NB4 (cell line): ENCODE measurements at regions not wholly inside any gene's neighbourhood (a gene's known extent, or its start where the extent isn't known, plus 50 kb on each side); places are given as distances from the start of the nearest gene placed in this dataset.
"Not testable (repeated sequence)": the region's sequence is repeated elsewhere in the genome, so short reads cannot be mapped to it uniquely, and the experiment has no call there.

Source experiments
- DNase-seq: peaks from one replicate; pipeline ENCODE4 v3.0.0; 2010; ENCODE audit warnings: low read depth
- H3K4me3 ChIP-seq: one replicate; pipeline ENCODE4 v1.5.1; 2011; ENCODE audit warnings: mild to moderate bottlenecking, low read depth, low read length, moderate library complexity
- MAX ChIP-seq: IDR thresholded peaks from 2 replicates; pipeline ENCODE4 v1.6.1; 2011; ENCODE audit warnings: low read depth, low read length
- MYC ChIP-seq: IDR thresholded peaks from 2 replicates; pipeline ENCODE4 v1.6.1; 2011; ENCODE audit warnings: low read depth, low read length
- POLR2A ChIP-seq: IDR thresholded peaks from 2 replicates; pipeline ENCODE4 v1.6.1; 2011; ENCODE audit warnings: mild to moderate bottlenecking; ENCODE audit not compliant: insufficient read length; ENCODE audit errors: extremely low read depth
- TF ChIP-seq, protein P1 (sequence below): IDR thresholded peaks from one replicate; pipeline ENCODE4 v1.5.1; 2012; ENCODE audit warnings: low read depth, low read length

- no peak for DNase-seq
- no peak overlapping the region for H3K4me3 ChIP-seq
- TF ChIP-seq POLR2A (no peak), MAX (no peak), MYC (no peak)
- TF ChIP-seq, protein P1, sequence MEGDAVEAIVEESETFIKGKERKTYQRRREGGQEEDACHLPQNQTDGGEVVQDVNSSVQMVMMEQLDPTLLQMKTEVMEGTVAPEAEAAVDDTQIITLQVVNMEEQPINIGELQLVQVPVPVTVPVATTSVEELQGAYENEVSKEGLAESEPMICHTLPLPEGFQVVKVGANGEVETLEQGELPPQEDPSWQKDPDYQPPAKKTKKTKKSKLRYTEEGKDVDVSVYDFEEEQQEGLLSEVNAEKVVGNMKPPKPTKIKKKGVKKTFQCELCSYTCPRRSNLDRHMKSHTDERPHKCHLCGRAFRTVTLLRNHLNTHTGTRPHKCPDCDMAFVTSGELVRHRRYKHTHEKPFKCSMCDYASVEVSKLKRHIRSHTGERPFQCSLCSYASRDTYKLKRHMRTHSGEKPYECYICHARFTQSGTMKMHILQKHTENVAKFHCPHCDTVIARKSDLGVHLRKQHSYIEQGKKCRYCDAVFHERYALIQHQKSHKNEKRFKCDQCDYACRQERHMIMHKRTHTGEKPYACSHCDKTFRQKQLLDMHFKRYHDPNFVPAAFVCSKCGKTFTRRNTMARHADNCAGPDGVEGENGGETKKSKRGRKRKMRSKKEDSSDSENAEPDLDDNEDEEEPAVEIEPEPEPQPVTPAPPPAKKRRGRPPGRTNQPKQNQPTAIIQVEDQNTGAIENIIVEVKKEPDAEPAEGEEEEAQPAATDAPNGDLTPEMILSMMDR, result no peak
These were observed 1048.1 kb downstream of the ROBO2 start for GRCh38 chr3:78088006-78088405.

GRCh38 chr3:78090382-78090781 is 1050.5 kb downstream of the ROBO2 start:
- H3K4me3 ChIP-seq, result no peak overlapping the region
- TF ChIP-seq, protein P1, result no peak
- TF ChIP-seq POLR2A, result no peak
- TF ChIP-seq MYC, result no peak
- TF ChIP-seq MAX, result no peak
- no peak for DNase-seq

GRCh38 chr3:78091478-78092119 is 1051.7 kb downstream of the ROBO2 start:
- DNase-seq, result no peak
- H3K4me3 ChIP-seq, result no peak overlapping the region
- TF ChIP-seq, protein P1, result no peak
- TF ChIP-seq MYC, result no peak
- no peak for TF ChIP-seq POLR2A
- no peak for TF ChIP-seq MAX

GRCh38 chr3:78092574-78092973 is 1052.7 kb downstream of the ROBO2 start:
- not testable (repeated sequence) for DNase-seq, H3K4me3 ChIP-seq

- TF ChIP-seq POLR2A (no peak), MYC (no peak), MAX (no peak)
- TF ChIP-seq, protein P1, result no peak
- no peak for DNase-seq
These were observed 1056.8 kb downstream of the ROBO2 start for GRCh38 chr3:78096488-78097255.

GRCh38 chr3:78098367-78098766 is 1058.5 kb downstream of the ROBO2 start:
- no peak for TF ChIP-seq MYC
- TF ChIP-seq POLR2A, result no peak
- no peak for TF ChIP-seq MAX
- TF ChIP-seq, protein P1, result no peak
- H3K4me3 ChIP-seq, result no peak overlapping the region
- no peak for DNase-seq

More at GRCh38 chr3:78096488-78097255, 1056.8 kb downstream of the ROBO2 start:
- H3K4me3 ChIP-seq, result no peak overlapping the region
